ENCODE measurements at regions not wholly inside any gene's neighbourhood (a gene's known extent, or its start where the extent isn't known, plus 50 kb on each side); places are given as distances from the start of the nearest gene placed in this dataset.

GRCh38 chr20:40368876-40369275 is 320.2 kb downstream of the MAFB start:
- H3K4me3 ChIP-seq (ENCODE audit: low read depth, low read length) = no peak overlapping the region
- no peak for DNase-seq (ENCODE audit: low read depth)
- no peak for TF ChIP-seq CTCF (conservative IDR thresholded peaks at IDR 0.05; ENCODE audit: low read depth, low read length)

- no peak for DNase-seq (ENCODE audit: low read depth)
- TF ChIP-seq CTCF (conservative IDR thresholded peaks at IDR 0.05; ENCODE audit: low read depth, low read length) = no peak
- no peak overlapping the region for H3K4me3 ChIP-seq (ENCODE audit: low read depth, low read length)
Measured at GRCh38 chr20:40361916-40362315, 327.1 kb downstream of the MAFB start.

- no peak for DNase-seq (ENCODE audit: low read depth)
- no peak overlapping the region for H3K4me3 ChIP-seq (ENCODE audit: low read depth, low read length)
- no peak for TF ChIP-seq CTCF (conservative IDR thresholded peaks at IDR 0.05; ENCODE audit: low read depth, low read length)
Measured at GRCh38 chr20:40359131-40359912, 329.7 kb downstream of the MAFB start.

- no peak overlapping the region for H3K4me3 ChIP-seq (ENCODE audit: low read depth, low read length)
- DNase-seq (ENCODE audit: low read depth) = no peak
- TF ChIP-seq CTCF (conservative IDR thresholded peaks at IDR 0.05; ENCODE audit: low read depth, low read length) = no peak
Measured at GRCh38 chr20:40354880-40355279, 334.2 kb downstream of the MAFB start.

GRCh38 chr20:40343390-40343789 is 345.6 kb downstream of the MAFB start:
- no peak overlapping the region for H3K4me3 ChIP-seq (ENCODE audit: low read depth, low read length)
- no peak for TF ChIP-seq CTCF (conservative IDR thresholded peaks at IDR 0.05; ENCODE audit: low read depth, low read length)
- DNase-seq (ENCODE audit: low read depth) = no peak

GRCh38 chr20:40341561-40341960 is 347.5 kb downstream of the MAFB start:
- no peak for DNase-seq (ENCODE audit: low read depth)
- TF ChIP-seq CTCF (conservative IDR thresholded peaks at IDR 0.05; ENCODE audit: low read depth, low read length) = no peak
- H3K4me3 ChIP-seq (ENCODE audit: low read depth, low read length) = no peak overlapping the region

Data from epithelial cell of proximal tubule (primary cell).